Progenitor cell of endocrine pancreas (in vitro differentiated cells): ENCODE measurements at regions not wholly inside any gene's neighbourhood (a gene's known extent, or its start where the extent isn't known, plus 50 kb on each side); places are given as distances from the start of the nearest gene placed in this dataset.

Source experiments
- DNase-seq: peaks from one replicate; pipeline ENCODE4 v3.0.0; 2021; ENCODE audit warnings: low spot score; ENCODE audit not compliant: unreplicated experiment
- H3K27ac Mint-ChIP-seq: 2 replicates; pipeline ENCODE4 v1.8.0; 2021; ENCODE audit warnings: mild to moderate bottlenecking, moderate library complexity, mixed read lengths
- H3K27me3 Mint-ChIP-seq: 2 replicates; pipeline ENCODE4 v1.8.0; 2021; ENCODE audit warnings: mixed read lengths
- H3K36me3 Mint-ChIP-seq: 2 replicates; pipeline ENCODE4 v1.8.0; 2022; ENCODE audit warnings: mixed read lengths; ENCODE audit not compliant: insufficient read depth
- H3K4me1 Mint-ChIP-seq: 2 replicates; pipeline ENCODE4 v1.8.0; 2021; ENCODE audit warnings: low read depth, mixed read lengths
- H3K4me3 Mint-ChIP-seq: 2 replicates; pipeline ENCODE4 v1.8.0; 2021; ENCODE audit warnings: low read depth, mild to moderate bottlenecking, moderate library complexity, mixed read lengths
- H3K9me3 Mint-ChIP-seq: 2 replicates; pipeline ENCODE4 v1.8.0; 2021; ENCODE audit warnings: low read depth, mixed read lengths
- CTCF ChIP-seq: fragments of 200-600 bp; sonication (generic); IDR thresholded peaks from one replicate; pipeline ENCODE4 v1.5.0; 2021; ENCODE audit warnings: antibody characterized with exemption, mild to moderate bottlenecking; ENCODE audit not compliant: unreplicated experiment

- peaks cover 56% of the 10 kb centered on the region for H3K27me3 Mint-ChIP-seq
- H3K36me3 Mint-ChIP-seq = no peaks in the 10 kb centered on the region
- H3K4me3 Mint-ChIP-seq = no peak overlapping the region
- TF ChIP-seq CTCF = no peak
- H3K4me1 Mint-ChIP-seq = no peaks in the 10 kb centered on the region
- no peak for DNase-seq
- no peaks in the 10 kb centered on the region for H3K9me3 Mint-ChIP-seq
- no peak overlapping the region for H3K27ac Mint-ChIP-seq
These were observed 390.1 kb downstream of the HRH4 start for GRCh38 chr18:24850532-24850931.

- peaks cover 64% of the 10 kb centered on the region for H3K27me3 Mint-ChIP-seq
- H3K36me3 Mint-ChIP-seq = no peaks in the 10 kb centered on the region
- no peak overlapping the region for H3K4me3 Mint-ChIP-seq
- DNase-seq = no peak
- H3K9me3 Mint-ChIP-seq = no peaks in the 10 kb centered on the region
- H3K27ac Mint-ChIP-seq = no peak overlapping the region
- no peaks in the 10 kb centered on the region for H3K4me1 Mint-ChIP-seq
- TF ChIP-seq CTCF = no peak
These were observed 392.6 kb downstream of the HRH4 start for GRCh38 chr18:24853076-24853475.

DNA sequence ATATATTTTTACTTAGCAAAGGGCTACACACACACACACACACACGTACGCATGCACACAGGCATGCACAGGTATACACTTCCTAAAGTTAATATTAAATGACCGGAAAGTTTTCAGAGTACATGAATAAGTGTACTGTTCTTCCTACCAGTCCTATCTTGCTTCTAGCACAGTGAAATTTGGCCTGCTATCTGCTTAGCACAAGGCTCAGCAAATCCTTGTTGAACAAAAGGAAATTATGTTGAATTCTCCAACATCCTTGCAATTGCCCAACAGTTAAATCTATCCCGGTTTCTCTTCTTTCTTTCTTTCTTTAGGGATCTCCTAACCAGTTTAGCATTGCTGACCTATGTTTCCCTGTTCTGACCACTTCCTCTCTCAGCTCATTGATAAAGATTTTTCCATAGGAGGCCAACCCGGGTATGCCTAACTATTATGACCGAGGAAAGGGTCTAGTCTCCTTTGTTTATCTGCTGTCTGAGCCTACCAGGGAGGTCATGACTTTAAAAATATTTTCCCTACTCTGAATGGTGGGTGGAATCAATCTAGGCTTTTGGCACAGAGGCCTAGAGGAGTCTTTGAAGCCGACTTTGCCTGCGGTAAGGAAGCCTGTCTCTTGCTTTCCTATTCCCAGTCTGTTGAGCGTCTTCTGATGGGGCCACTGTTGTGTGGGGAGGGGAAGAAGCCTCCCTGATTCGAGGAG is 400.7 kb downstream of the HRH4 start:
- H3K36me3 Mint-ChIP-seq = no peaks in the 10 kb centered on the region
- H3K4me1 Mint-ChIP-seq = no peaks in the 10 kb centered on the region
- H3K27ac Mint-ChIP-seq = no peak overlapping the region
- TF ChIP-seq CTCF = no peak
- peaks cover 38% of the 10 kb centered on the region for H3K27me3 Mint-ChIP-seq
- DNase-seq = no peak
- no peaks in the 10 kb centered on the region for H3K9me3 Mint-ChIP-seq
- no peak overlapping the region for H3K4me3 Mint-ChIP-seq

- Mint-ChIP-seq H3K27ac (no peak overlapping the region), H3K9me3 (no peaks in the 10 kb centered on the region), H3K27me3 (peaks cover 30% of the 10 kb centered on the region), H3K4me3 (no peak overlapping the region), H3K36me3 (no peaks in the 10 kb centered on the region), H3K4me1 (no peaks in the 10 kb centered on the region)
- TF ChIP-seq CTCF = no peak
- DNase-seq = no peak
These were observed 401.9 kb downstream of the HRH4 start for GRCh38 chr18:24862201-24862816.

- Mint-ChIP-seq H3K36me3 (no peaks in the 10 kb centered on the region), H3K27me3 (peaks cover 31% of the 10 kb centered on the region), H3K9me3 (no peaks in the 10 kb centered on the region), H3K4me1 (no peaks in the 10 kb centered on the region), H3K4me3 (no peak overlapping the region), H3K27ac (no peak overlapping the region)
- no peak for DNase-seq
- TF ChIP-seq CTCF = no peak
These were observed 407.9 kb downstream of the HRH4 start for GRCh38 chr18:24868311-24868710.
